K562 (cell line): ENCODE measurements at regions not wholly inside any gene's neighbourhood (a gene's known extent, or its start where the extent isn't known, plus 50 kb on each side); places are given as distances from the start of the nearest gene placed in this dataset.
A peak's percentile ranks its signal among the peaks of the same experiment; 100 is the strongest.

Experiments
- CHD4 ChIP-seq: fragments of 200-600 bp; sonication (generic); IDR thresholded peaks from 3 replicates; pipeline ENCODE4 v1.6.1; 2012; ENCODE audit warnings: low read depth, mild to moderate bottlenecking, mixed read lengths, low read length, inconsistent platforms; ENCODE audit not compliant: insufficient read depth, insufficient replicate concordance, poor library complexity, severe bottlenecking
- LARP7 ChIP-seq: fragments of 450-650 bp; IDR thresholded peaks from 2 replicates; pipeline ENCODE4 v1.6.1; 2016
- LCOR ChIP-seq: sonication (generic); formaldehyde crosslinking; IDR thresholded peaks from 2 replicates; pipeline ENCODE4 v1.8.0; 2022; ENCODE audit warnings: mild to moderate bottlenecking, missing genetic modification reagents
- MCM3 ChIP-seq: fragments of 450-650 bp; IDR thresholded peaks from 2 replicates; pipeline ENCODE4 v1.6.1; 2016
- NCOA6 ChIP-seq: fragments of 450-650 bp; IDR thresholded peaks from 2 replicates; pipeline ENCODE4 v1.6.1; 2017; ENCODE audit warnings: mild to moderate bottlenecking
- SRSF9 ChIP-seq: fragments of 200-400 bp; formaldehyde crosslinking; IDR thresholded peaks from 2 replicates; pipeline ENCODE4 v1.6.1; 2017; ENCODE audit warnings: low read depth, low read length, borderline replicate concordance
- TF ChIP-seq, protein P1 (sequence below): fragments of 200-600 bp; sonication (generic); IDR thresholded peaks from one replicate; pipeline ENCODE4 v1.6.1; 2012; ENCODE audit warnings: mild to moderate bottlenecking, low read depth, low read length, inconsistent platforms
- TF ChIP-seq, protein P2 (sequence below): fragments of 450-650 bp; IDR thresholded peaks from 2 replicates; pipeline ENCODE4 v1.6.1; 2017; ENCODE audit warnings: antibody characterized with exemption
- TF ChIP-seq, protein P3 (sequence below): sonication (generic); IDR thresholded peaks from 2 replicates; pipeline ENCODE4 v1.6.1; 2016

DNA sequence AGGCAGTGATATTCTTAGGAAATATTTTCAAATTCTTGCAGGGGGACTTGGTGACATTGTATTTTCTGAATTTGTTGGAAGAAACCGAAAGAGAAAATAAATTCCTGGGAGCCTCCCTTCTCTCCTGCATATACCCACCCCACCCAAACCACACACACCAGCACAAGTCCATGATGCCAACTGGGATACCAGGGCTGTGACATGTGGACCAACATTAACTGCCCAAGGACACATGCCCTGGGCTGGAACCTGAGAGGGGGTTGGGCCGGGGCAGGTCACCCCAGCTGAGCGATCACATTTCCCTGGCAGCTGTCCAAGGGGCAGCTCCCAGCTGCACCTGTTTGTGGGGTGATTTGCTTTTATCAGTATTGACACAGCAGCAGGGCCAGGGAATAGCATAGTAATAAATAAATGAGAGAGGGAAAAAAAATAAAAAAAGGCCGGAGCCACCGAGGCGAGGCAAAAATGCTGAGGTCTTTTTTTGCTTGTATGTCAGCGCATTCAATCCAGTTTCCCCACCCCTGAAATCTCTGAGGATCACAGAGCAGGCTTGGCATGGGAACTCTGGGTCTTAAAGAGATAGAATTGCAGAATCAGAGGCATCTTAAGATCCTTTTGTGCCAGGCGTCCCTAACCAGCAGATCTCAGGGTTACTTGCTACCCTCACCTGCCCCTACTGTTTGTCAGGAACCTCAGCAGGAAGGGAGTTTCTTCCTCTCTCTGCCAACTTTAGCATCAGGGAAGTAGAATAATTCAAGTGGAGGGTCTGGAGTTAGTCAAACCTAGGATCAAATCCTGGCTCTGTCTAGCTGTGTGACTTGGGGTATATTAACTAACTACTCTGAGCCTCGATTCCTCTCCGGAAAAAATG is 66.5 kb upstream of the PIM1 start (continued):
- TF ChIP-seq, protein P1, sequence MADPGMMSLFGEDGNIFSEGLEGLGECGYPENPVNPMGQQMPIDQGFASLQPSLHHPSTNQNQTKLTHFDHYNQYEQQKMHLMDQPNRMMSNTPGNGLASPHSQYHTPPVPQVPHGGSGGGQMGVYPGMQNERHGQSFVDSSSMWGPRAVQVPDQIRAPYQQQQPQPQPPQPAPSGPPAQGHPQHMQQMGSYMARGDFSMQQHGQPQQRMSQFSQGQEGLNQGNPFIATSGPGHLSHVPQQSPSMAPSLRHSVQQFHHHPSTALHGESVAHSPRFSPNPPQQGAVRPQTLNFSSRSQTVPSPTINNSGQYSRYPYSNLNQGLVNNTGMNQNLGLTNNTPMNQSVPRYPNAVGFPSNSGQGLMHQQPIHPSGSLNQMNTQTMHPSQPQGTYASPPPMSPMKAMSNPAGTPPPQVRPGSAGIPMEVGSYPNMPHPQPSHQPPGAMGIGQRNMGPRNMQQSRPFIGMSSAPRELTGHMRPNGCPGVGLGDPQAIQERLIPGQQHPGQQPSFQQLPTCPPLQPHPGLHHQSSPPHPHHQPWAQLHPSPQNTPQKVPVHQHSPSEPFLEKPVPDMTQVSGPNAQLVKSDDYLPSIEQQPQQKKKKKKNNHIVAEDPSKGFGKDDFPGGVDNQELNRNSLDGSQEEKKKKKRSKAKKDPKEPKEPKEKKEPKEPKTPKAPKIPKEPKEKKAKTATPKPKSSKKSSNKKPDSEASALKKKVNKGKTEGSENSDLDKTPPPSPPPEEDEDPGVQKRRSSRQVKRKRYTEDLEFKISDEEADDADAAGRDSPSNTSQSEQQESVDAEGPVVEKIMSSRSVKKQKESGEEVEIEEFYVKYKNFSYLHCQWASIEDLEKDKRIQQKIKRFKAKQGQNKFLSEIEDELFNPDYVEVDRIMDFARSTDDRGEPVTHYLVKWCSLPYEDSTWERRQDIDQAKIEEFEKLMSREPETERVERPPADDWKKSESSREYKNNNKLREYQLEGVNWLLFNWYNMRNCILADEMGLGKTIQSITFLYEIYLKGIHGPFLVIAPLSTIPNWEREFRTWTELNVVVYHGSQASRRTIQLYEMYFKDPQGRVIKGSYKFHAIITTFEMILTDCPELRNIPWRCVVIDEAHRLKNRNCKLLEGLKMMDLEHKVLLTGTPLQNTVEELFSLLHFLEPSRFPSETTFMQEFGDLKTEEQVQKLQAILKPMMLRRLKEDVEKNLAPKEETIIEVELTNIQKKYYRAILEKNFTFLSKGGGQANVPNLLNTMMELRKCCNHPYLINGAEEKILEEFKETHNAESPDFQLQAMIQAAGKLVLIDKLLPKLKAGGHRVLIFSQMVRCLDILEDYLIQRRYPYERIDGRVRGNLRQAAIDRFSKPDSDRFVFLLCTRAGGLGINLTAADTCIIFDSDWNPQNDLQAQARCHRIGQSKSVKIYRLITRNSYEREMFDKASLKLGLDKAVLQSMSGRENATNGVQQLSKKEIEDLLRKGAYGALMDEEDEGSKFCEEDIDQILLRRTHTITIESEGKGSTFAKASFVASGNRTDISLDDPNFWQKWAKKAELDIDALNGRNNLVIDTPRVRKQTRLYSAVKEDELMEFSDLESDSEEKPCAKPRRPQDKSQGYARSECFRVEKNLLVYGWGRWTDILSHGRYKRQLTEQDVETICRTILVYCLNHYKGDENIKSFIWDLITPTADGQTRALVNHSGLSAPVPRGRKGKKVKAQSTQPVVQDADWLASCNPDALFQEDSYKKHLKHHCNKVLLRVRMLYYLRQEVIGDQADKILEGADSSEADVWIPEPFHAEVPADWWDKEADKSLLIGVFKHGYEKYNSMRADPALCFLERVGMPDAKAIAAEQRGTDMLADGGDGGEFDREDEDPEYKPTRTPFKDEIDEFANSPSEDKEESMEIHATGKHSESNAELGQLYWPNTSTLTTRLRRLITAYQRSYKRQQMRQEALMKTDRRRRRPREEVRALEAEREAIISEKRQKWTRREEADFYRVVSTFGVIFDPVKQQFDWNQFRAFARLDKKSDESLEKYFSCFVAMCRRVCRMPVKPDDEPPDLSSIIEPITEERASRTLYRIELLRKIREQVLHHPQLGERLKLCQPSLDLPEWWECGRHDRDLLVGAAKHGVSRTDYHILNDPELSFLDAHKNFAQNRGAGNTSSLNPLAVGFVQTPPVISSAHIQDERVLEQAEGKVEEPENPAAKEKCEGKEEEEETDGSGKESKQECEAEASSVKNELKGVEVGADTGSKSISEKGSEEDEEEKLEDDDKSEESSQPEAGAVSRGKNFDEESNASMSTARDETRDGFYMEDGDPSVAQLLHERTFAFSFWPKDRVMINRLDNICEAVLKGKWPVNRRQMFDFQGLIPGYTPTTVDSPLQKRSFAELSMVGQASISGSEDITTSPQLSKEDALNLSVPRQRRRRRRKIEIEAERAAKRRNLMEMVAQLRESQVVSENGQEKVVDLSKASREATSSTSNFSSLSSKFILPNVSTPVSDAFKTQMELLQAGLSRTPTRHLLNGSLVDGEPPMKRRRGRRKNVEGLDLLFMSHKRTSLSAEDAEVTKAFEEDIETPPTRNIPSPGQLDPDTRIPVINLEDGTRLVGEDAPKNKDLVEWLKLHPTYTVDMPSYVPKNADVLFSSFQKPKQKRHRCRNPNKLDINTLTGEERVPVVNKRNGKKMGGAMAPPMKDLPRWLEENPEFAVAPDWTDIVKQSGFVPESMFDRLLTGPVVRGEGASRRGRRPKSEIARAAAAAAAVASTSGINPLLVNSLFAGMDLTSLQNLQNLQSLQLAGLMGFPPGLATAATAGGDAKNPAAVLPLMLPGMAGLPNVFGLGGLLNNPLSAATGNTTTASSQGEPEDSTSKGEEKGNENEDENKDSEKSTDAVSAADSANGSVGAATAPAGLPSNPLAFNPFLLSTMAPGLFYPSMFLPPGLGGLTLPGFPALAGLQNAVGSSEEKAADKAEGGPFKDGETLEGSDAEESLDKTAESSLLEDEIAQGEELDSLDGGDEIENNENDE: peak; percentile 31
- TF ChIP-seq LARP7: no peak
- TF ChIP-seq NCOA6: peak; percentile 41; the same call in 1 of the 2 replicates
- TF ChIP-seq CHD4: peak; percentile 23
- TF ChIP-seq SRSF9: no peak
- TF ChIP-seq, protein P2, sequence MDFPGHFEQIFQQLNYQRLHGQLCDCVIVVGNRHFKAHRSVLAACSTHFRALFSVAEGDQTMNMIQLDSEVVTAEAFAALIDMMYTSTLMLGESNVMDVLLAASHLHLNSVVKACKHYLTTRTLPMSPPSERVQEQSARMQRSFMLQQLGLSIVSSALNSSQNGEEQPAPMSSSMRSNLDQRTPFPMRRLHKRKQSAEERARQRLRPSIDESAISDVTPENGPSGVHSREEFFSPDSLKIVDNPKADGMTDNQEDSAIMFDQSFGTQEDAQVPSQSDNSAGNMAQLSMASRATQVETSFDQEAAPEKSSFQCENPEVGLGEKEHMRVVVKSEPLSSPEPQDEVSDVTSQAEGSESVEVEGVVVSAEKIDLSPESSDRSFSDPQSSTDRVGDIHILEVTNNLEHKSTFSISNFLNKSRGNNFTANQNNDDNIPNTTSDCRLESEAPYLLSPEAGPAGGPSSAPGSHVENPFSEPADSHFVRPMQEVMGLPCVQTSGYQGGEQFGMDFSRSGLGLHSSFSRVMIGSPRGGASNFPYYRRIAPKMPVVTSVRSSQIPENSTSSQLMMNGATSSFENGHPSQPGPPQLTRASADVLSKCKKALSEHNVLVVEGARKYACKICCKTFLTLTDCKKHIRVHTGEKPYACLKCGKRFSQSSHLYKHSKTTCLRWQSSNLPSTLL: no peak
- peak; percentile 92 for TF ChIP-seq LCOR (CRISPR knock-in tag)
- TF ChIP-seq, protein P3, sequence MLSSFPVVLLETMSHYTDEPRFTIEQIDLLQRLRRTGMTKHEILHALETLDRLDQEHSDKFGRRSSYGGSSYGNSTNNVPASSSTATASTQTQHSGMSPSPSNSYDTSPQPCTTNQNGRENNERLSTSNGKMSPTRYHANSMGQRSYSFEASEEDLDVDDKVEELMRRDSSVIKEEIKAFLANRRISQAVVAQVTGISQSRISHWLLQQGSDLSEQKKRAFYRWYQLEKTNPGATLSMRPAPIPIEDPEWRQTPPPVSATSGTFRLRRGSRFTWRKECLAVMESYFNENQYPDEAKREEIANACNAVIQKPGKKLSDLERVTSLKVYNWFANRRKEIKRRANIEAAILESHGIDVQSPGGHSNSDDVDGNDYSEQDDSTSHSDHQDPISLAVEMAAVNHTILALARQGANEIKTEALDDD: no peak
- TF ChIP-seq MCM3: no peak
